ENCODE measurements at regions not wholly inside any gene's neighbourhood (a gene's known extent, or its start where the extent isn't known, plus 50 kb on each side); places are given as distances from the start of the nearest gene placed in this dataset.
"Not testable (repeated sequence)": the region's sequence is repeated elsewhere in the genome, so short reads cannot be mapped to it uniquely, and the experiment has no call there.

DNA sequence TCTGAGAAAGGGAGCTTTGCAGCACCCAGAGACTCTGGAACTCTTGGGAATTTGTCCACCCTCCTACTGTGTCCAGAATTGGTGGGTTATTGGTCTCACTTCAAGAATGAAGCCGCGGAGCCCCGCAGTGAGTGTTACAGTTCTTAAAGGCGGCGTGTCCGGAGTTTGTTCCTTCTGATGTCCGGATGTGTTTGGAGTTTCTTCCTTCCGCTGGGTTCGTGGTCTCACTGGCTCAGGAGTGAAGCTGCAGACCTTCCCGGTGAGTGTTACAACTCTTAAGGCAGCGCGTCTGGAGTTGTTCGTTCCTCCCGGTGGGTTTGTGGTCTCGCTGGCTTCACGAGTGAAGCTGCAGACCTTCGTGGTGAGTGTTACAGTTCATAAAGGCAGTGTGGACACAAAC is 824.7 kb downstream of the LRRTM4 start:
- not testable (repeated sequence) for DNase-seq (ENCODE audit: low read depth); H3K4me3 ChIP-seq (ENCODE audit: low read depth, low read length)

DNA sequence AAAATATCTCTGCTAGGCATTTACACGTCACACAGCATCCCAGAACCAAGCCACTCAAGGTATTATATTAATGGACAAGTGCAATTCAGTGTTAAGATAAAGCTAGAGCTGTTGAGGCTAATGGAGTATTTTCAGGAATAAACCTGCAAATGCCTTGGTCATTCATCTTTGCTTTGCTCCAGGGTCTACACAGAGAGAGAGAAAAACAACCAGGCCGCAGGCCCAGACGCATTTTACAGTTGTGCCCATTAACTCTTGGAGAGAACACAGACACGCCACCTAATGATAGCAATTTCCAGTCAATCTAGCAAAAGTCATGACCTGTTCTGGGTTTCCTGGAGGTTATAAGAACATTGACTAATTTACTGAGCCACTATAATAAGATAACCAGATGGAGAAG is 829.3 kb downstream of the LRRTM4 start:
- H3K4me3 ChIP-seq (ENCODE audit: low read depth, low read length) = no peak overlapping the region
- TF ChIP-seq, protein P1, sequence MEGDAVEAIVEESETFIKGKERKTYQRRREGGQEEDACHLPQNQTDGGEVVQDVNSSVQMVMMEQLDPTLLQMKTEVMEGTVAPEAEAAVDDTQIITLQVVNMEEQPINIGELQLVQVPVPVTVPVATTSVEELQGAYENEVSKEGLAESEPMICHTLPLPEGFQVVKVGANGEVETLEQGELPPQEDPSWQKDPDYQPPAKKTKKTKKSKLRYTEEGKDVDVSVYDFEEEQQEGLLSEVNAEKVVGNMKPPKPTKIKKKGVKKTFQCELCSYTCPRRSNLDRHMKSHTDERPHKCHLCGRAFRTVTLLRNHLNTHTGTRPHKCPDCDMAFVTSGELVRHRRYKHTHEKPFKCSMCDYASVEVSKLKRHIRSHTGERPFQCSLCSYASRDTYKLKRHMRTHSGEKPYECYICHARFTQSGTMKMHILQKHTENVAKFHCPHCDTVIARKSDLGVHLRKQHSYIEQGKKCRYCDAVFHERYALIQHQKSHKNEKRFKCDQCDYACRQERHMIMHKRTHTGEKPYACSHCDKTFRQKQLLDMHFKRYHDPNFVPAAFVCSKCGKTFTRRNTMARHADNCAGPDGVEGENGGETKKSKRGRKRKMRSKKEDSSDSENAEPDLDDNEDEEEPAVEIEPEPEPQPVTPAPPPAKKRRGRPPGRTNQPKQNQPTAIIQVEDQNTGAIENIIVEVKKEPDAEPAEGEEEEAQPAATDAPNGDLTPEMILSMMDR (IDR thresholded peaks at IDR 0.05; ENCODE audit: low read depth, low read length, missing control alignments) = no peak
- no peak for DNase-seq (ENCODE audit: low read depth)

DNA sequence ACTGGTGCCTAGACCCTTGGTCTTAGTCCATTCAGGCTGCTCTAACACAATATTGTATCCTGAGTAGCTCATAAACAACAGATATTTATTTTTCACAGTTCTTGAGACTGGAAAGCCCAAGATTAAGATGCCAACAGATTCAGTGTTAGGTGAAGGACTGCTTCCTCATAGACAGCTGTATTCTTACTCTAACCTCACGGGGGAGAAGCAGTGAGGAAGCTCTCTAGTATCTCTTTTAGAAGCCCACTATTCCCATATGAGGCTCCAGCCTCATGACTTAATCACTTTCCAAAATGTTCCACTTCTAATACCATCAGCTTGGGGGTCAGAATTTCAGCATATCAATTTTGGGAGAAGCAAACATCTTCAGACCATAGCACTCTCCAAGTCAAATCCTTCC is 833.4 kb downstream of the LRRTM4 start:
- H3K4me3 ChIP-seq (ENCODE audit: low read depth, low read length) = no peak overlapping the region
- TF ChIP-seq, protein P1 (IDR thresholded peaks at IDR 0.05; ENCODE audit: low read depth, low read length, missing control alignments) = no peak
- no peak for DNase-seq (ENCODE audit: low read depth)

DNA sequence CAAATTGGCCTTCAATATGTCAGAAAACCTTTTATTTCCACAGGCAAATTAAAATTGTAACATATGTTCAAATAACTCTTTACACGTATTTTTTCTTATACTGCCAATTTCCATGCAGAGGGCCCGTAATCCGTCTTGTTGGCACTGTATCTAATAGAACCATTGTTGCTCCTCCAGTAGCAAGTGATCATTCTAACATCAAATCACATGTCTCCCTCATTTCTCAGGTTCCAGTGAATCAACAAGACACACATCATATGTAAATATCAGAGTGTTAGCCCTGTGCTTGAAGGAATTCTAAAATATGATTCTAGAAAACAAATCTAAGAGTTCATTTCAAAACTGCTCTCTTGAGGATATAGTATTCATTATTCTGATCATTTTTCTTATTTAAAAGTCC is 834.3 kb downstream of the LRRTM4 start:
- no peak overlapping the region for H3K4me3 ChIP-seq (ENCODE audit: low read depth, low read length)
- no peak for DNase-seq (ENCODE audit: low read depth)
- TF ChIP-seq, protein P1 (IDR thresholded peaks at IDR 0.05; ENCODE audit: low read depth, low read length, missing control alignments) = no peak

DNA sequence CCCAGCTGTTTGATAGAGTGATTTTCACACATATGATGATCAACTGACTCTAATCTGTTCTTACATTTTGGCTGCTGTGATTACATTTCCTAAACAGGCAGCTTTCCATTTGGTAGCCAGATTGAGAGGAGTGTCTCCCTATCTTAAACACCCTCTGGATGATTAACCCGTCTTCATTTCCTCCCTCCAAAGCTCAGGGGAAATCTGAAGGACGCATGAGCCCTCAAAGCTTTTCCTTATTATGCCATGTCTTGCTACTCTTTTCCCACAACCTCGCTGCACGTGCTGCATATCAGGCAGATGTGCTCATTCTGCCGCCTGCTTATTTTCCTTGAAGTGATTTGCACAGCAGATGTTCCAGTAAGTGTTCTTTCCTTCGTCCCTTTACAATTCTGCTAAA is 837.4 kb downstream of the LRRTM4 start:
- DNase-seq (ENCODE audit: low read depth) = no peak
- H3K4me3 ChIP-seq (ENCODE audit: low read depth, low read length) = no peak overlapping the region
- TF ChIP-seq, protein P1 (IDR thresholded peaks at IDR 0.05; ENCODE audit: low read depth, low read length, missing control alignments) = no peak

DNA sequence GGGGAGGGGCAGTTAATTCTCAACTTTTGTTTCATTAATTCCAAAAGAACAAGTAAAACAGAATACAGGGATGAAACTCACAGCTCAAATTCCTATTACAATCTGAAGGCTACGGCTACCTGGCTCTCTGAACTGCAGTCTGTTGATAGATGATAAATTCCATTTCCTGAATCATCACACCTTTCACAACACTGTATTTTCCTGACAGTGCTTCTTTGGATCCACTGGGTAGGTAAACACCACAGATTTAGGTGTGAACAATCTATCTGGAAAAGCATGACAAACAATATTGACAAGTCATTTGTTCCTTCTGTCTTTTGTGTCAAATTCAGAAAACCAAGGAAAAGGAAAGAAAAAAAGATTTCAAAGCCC is 843.2 kb downstream of the LRRTM4 start:
- DNase-seq (ENCODE audit: low read depth) = no peak
- TF ChIP-seq, protein P1 (IDR thresholded peaks at IDR 0.05; ENCODE audit: low read depth, low read length, missing control alignments) = no peak
- H3K4me3 ChIP-seq (ENCODE audit: low read depth, low read length) = no peak overlapping the region

DNA sequence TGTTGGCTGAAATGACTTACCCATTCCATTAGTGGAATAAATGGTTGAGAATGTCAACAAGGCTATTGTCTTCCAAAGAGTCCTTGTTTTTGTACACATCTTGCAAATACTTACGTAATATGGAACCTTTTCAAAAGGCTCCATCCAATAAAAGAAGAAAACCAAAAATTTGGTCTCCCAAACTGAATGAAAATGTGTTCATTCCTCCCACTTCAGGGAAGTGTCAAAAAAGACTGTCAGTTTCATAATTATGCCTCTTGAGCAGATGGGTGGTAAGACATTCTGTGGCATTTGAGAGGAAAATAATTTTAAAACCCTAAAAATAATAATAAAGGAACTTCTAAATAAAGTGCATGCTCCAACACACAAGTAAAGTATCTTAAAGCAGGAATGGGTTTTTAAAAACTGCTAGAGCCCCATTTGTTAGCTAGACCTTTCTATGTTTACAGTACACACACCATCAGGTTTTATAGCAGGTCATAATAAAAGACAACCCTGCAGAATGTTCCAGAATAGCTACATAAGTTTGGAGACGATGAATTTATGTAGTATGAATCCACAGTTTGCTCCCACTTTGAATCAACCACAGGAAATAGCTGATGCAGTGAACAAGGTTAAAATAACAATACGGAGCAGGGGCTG is 843.7 kb downstream of the LRRTM4 start:
- no peak overlapping the region for H3K4me3 ChIP-seq (ENCODE audit: low read depth, low read length)
- TF ChIP-seq, protein P1 (IDR thresholded peaks at IDR 0.05; ENCODE audit: low read depth, low read length, missing control alignments) = no peak
- no peak for DNase-seq (ENCODE audit: low read depth)
